Suprapubic skin (tissue), 4 donors: ENCODE measurements at regions not wholly inside any gene's neighbourhood (a gene's known extent, or its start where the extent isn't known, plus 50 kb on each side); places are given as distances from the start of the nearest gene placed in this dataset.

Source experiments
- CTCF ChIP-seq, 2 donors: fragments of 200-600 bp in 1 of 2; fragments of 450-650 bp in 1 of 2; sonication (generic) in 1 of 2; IDR thresholded peaks; one replicate each; pipeline ENCODE4 v1.5.1; 2016 to 2019; ENCODE audit warnings: antibody characterized with exemption in 2 of 2, mild to moderate bottlenecking in 1 of 2, moderate library complexity in 1 of 2
- POLR2A ChIP-seq, 2 donors: fragments of 450-650 bp; IDR thresholded peaks; one replicate each; pipeline ENCODE4 v1.6.1; 2017; ENCODE audit warnings: antibody characterized with exemption in 2 of 2, mild to moderate bottlenecking in 2 of 2, moderate library complexity in 2 of 2
- POLR2AphosphoS5 ChIP-seq, 3 donors: sonication (generic); formaldehyde crosslinking; IDR thresholded peaks; one replicate each; pipeline ENCODE4 v1.6.1; 2017; ENCODE audit warnings: antibody characterized with exemption in 3 of 3

GRCh38 chr7:51376420-51377092 is 59.9 kb upstream of the COBL start:
- no peak for TF ChIP-seq POLR2AphosphoS5 (IDR thresholded peaks at IDR 0.05)
- no peak for TF ChIP-seq CTCF (IDR thresholded peaks at IDR 0.05)
- TF ChIP-seq POLR2A (IDR thresholded peaks at IDR 0.05), result no peak
